Ishikawa (cell line): ENCODE measurements at regions not wholly inside any gene's neighbourhood (a gene's known extent, or its start where the extent isn't known, plus 50 kb on each side); places are given as distances from the start of the nearest gene placed in this dataset.

Experiments
- EP300 ChIP-seq: IDR thresholded peaks from 2 replicates; pipeline ENCODE4 v1.6.1; 2012; ENCODE audit warnings: borderline replicate concordance
- TF ChIP-seq, protein P1 (sequence below): IDR thresholded peaks from 2 replicates; pipeline ENCODE4 v1.6.1; 2012
- TF ChIP-seq, protein P2 (sequence below): IDR thresholded peaks from 2 replicates; pipeline ENCODE4 v1.6.1; 2012; ENCODE audit warnings: low read depth, mild to moderate bottlenecking

DNA sequence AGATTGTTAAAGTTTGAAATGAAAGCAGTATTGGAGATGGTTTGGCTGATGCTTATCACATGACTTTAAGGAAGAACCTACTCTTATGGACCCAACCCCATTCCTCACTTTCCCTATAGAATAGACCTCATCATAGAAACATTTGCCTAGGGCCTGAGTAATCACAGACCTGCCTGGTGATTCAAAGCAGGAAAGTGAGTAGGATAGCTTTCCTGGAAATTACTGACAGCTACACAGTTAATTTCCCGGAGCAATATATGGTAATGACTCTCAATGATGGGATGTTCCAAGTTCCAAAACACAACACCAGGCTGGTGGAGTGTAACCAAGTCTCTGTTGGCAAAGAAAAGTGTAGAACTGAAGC, 233.8 kb downstream of the SIM1 start:
- TF ChIP-seq, protein P1, sequence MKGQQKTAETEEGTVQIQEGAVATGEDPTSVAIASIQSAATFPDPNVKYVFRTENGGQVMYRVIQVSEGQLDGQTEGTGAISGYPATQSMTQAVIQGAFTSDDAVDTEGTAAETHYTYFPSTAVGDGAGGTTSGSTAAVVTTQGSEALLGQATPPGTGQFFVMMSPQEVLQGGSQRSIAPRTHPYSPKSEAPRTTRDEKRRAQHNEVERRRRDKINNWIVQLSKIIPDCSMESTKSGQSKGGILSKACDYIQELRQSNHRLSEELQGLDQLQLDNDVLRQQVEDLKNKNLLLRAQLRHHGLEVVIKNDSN, result no peak
- no peak for TF ChIP-seq EP300
- TF ChIP-seq, protein P2, sequence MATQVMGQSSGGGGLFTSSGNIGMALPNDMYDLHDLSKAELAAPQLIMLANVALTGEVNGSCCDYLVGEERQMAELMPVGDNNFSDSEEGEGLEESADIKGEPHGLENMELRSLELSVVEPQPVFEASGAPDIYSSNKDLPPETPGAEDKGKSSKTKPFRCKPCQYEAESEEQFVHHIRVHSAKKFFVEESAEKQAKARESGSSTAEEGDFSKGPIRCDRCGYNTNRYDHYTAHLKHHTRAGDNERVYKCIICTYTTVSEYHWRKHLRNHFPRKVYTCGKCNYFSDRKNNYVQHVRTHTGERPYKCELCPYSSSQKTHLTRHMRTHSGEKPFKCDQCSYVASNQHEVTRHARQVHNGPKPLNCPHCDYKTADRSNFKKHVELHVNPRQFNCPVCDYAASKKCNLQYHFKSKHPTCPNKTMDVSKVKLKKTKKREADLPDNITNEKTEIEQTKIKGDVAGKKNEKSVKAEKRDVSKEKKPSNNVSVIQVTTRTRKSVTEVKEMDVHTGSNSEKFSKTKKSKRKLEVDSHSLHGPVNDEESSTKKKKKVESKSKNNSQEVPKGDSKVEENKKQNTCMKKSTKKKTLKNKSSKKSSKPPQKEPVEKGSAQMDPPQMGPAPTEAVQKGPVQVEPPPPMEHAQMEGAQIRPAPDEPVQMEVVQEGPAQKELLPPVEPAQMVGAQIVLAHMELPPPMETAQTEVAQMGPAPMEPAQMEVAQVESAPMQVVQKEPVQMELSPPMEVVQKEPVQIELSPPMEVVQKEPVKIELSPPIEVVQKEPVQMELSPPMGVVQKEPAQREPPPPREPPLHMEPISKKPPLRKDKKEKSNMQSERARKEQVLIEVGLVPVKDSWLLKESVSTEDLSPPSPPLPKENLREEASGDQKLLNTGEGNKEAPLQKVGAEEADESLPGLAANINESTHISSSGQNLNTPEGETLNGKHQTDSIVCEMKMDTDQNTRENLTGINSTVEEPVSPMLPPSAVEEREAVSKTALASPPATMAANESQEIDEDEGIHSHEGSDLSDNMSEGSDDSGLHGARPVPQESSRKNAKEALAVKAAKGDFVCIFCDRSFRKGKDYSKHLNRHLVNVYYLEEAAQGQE, result no peak
